ENCODE measurements at regions not wholly inside any gene's neighbourhood (a gene's known extent, or its start where the extent isn't known, plus 50 kb on each side); places are given as distances from the start of the nearest gene placed in this dataset.
"Not testable (repeated sequence)": the region's sequence is repeated elsewhere in the genome, so short reads cannot be mapped to it uniquely, and the experiment has no call there.

- not testable (repeated sequence) for TF ChIP-seq CTCF, POLR2A, EP300 (IDR thresholded peaks at IDR 0.05)
Measured at GRCh38 chr7:65150105-65150504, 143.6 kb upstream of the ERV3-1 start.

All from ovary (tissue), 3 donors.